ENCODE measurements at regions not wholly inside any gene's neighbourhood (a gene's known extent, or its start where the extent isn't known, plus 50 kb on each side); places are given as distances from the start of the nearest gene placed in this dataset.

- no peak overlapping the region for H3K4me3 Mint-ChIP-seq (ENCODE audit: unreplicated experiment)
- no peak overlapping the region for H3K27ac Mint-ChIP-seq (ENCODE audit: low read depth, unreplicated experiment)
- TF ChIP-seq, protein P1, sequence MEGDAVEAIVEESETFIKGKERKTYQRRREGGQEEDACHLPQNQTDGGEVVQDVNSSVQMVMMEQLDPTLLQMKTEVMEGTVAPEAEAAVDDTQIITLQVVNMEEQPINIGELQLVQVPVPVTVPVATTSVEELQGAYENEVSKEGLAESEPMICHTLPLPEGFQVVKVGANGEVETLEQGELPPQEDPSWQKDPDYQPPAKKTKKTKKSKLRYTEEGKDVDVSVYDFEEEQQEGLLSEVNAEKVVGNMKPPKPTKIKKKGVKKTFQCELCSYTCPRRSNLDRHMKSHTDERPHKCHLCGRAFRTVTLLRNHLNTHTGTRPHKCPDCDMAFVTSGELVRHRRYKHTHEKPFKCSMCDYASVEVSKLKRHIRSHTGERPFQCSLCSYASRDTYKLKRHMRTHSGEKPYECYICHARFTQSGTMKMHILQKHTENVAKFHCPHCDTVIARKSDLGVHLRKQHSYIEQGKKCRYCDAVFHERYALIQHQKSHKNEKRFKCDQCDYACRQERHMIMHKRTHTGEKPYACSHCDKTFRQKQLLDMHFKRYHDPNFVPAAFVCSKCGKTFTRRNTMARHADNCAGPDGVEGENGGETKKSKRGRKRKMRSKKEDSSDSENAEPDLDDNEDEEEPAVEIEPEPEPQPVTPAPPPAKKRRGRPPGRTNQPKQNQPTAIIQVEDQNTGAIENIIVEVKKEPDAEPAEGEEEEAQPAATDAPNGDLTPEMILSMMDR (IDR thresholded peaks at IDR 0.05; ENCODE audit: unreplicated experiment) = no peak
- no peaks in the 10 kb centered on the region for H3K36me3 Mint-ChIP-seq (ENCODE audit: insufficient read depth, unreplicated experiment)
- intact Hi-C loops (cut with micrococcal nuclease) = no loop called here
- ChIA-PET CTCF (interaction anchor here (0.6 to 1.3 kb wide), 6 partner anchors 37 to 137 kb away, joined by 3 to 6 read pairs (median 3); no protein-coding TSS in a partner anchor), POLR2A (interaction anchor here (0.7 to 0.8 kb wide), 2 partner anchors 13 to 39 kb away, joined by 3 read pairs; no protein-coding TSS in a partner anchor)
- no peaks in the 10 kb centered on the region for H3K27me3 Mint-ChIP-seq (ENCODE audit: insufficient read depth, unreplicated experiment)
- no peak for DNase-seq (ENCODE audit: unreplicated experiment)
- peaks cover 20% of the 10 kb centered on the region for H3K4me1 Mint-ChIP-seq (ENCODE audit: insufficient read depth, unreplicated experiment)
- no peaks in the 10 kb centered on the region for H3K9me3 Mint-ChIP-seq (ENCODE audit: unreplicated experiment)
- no TSS peak for BruUV-seq (replicated peaks)
Observed at GRCh38 chr13:23963184-23963931, 66.1 kb upstream of the C1QTNF9B start.

- no peaks in the 10 kb centered on the region for H3K36me3 Mint-ChIP-seq (ENCODE audit: insufficient read depth, unreplicated experiment)
Observed at GRCh38 chr13:23963947-23964346, 66.6 kb upstream of the C1QTNF9B start.

GRCh38 chr13:23965346-23965745 is 68.0 kb upstream of the C1QTNF9B start:
- no peaks in the 10 kb centered on the region for H3K9me3 Mint-ChIP-seq (ENCODE audit: unreplicated experiment)
- no peak overlapping the region for H3K27ac Mint-ChIP-seq (ENCODE audit: low read depth, unreplicated experiment)
- H3K27me3 Mint-ChIP-seq (ENCODE audit: insufficient read depth, unreplicated experiment) = no peaks in the 10 kb centered on the region
- no peaks in the 10 kb centered on the region for H3K36me3 Mint-ChIP-seq (ENCODE audit: insufficient read depth, unreplicated experiment)
- no TSS peak for BruUV-seq (replicated peaks)
- intact Hi-C loops (cut with micrococcal nuclease) = no loop called here
- peaks cover 19% of the 10 kb centered on the region for H3K4me1 Mint-ChIP-seq (ENCODE audit: insufficient read depth, unreplicated experiment)
- DNase-seq (ENCODE audit: unreplicated experiment) = no peak
- TF ChIP-seq, protein P1 (IDR thresholded peaks at IDR 0.05; ENCODE audit: unreplicated experiment) = no peak
- ChIA-PET POLR2A (interaction anchor here (0.6 kb wide), 1 partner anchor 47 kb away, joined by 3 read pairs; no protein-coding TSS in a partner anchor), CTCF (interaction anchor here (1.0 kb wide), 1 partner anchor 65 kb away, joined by 3 read pairs; no protein-coding TSS in a partner anchor)
- H3K4me3 Mint-ChIP-seq (ENCODE audit: unreplicated experiment) = no peak overlapping the region

More at GRCh38 chr13:23963947-23964346, 66.6 kb upstream of the C1QTNF9B start:
- Mint-ChIP-seq H3K27me3 (ENCODE audit: insufficient read depth, unreplicated experiment) (no peaks in the 10 kb centered on the region), H3K9me3 (ENCODE audit: unreplicated experiment) (no peaks in the 10 kb centered on the region), H3K4me3 (ENCODE audit: unreplicated experiment) (no peak overlapping the region), H3K4me1 (ENCODE audit: insufficient read depth, unreplicated experiment) (peaks cover 20% of the 10 kb centered on the region), H3K27ac (ENCODE audit: low read depth, unreplicated experiment) (no peak overlapping the region)
- POLR2A ChIA-PET = interaction anchor here (0.7 to 0.8 kb wide), 2 partner anchors 14 to 40 kb away, joined by 3 read pairs; no protein-coding TSS in a partner anchor
- CTCF ChIA-PET = interaction anchor here (0.6 to 1.3 kb wide), 6 partner anchors 38 to 136 kb away, joined by 3 to 6 read pairs (median 3); no protein-coding TSS in a partner anchor
- no TSS peak for BruUV-seq (replicated peaks)
- TF ChIP-seq, protein P1 (IDR thresholded peaks at IDR 0.05; ENCODE audit: unreplicated experiment) = no peak
- no peak for DNase-seq (ENCODE audit: unreplicated experiment)
- intact Hi-C loops (cut with micrococcal nuclease) = no loop called here

DNA sequence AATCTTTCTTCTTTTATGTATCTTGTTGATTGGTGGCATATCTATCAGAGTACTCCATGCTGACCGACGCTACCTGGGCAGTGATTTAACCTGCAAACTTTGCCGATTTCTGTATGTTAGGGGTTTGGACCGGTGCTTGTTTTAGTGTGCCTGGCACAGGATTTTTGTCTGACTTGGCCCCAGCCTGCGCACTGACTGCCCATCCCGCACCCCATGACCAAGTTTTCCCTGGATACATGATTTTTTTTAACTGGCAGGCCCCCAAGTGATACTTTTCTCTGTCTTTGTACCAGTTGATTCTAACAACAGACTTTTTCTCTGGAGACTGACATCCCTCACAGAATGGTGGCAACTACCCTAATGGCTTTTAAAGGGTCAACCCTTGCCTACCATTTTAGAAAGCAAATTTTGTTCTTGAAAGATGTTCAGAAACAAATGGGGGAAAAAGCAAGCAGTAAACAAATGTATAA is 69.0 kb upstream of the C1QTNF9B start:
- H3K36me3 Mint-ChIP-seq (ENCODE audit: insufficient read depth, unreplicated experiment) = no peaks in the 10 kb centered on the region
- peaks cover 15% of the 10 kb centered on the region for H3K4me1 Mint-ChIP-seq (ENCODE audit: insufficient read depth, unreplicated experiment)
- TF ChIP-seq, protein P1 (IDR thresholded peaks at IDR 0.05; ENCODE audit: unreplicated experiment) = no peak
- H3K27me3 Mint-ChIP-seq (ENCODE audit: insufficient read depth, unreplicated experiment) = no peaks in the 10 kb centered on the region
- no TSS peak for BruUV-seq (replicated peaks)
- no peaks in the 10 kb centered on the region for H3K9me3 Mint-ChIP-seq (ENCODE audit: unreplicated experiment)
- DNase-seq (ENCODE audit: unreplicated experiment) = no peak
- CTCF ChIA-PET = interaction anchor here (1.0 kb wide), 1 partner anchor 66 kb away, joined by 3 read pairs; no protein-coding TSS in a partner anchor
- POLR2A ChIA-PET = no interaction called here
- H3K4me3 Mint-ChIP-seq (ENCODE audit: unreplicated experiment) = no peak overlapping the region
- intact Hi-C loops (cut with micrococcal nuclease) = no loop called here
- H3K27ac Mint-ChIP-seq (ENCODE audit: low read depth, unreplicated experiment) = no peak overlapping the region

All from MCF 10A (cell line).